GM21515 (cell line): ENCODE measurements at regions not wholly inside any gene's neighbourhood (a gene's known extent, or its start where the extent isn't known, plus 50 kb on each side); places are given as distances from the start of the nearest gene placed in this dataset.
"Not testable (repeated sequence)": the region's sequence is repeated elsewhere in the genome, so short reads cannot be mapped to it uniquely, and the experiment has no call there.

Experiments used
- ATAC-seq: cut with Tn5 transposase; IDR thresholded peaks from one replicate; pipeline ENCODE4 v1.9.1; 2021; ENCODE audit not compliant: unreplicated experiment

- no peak for ATAC-seq
These were observed 600.3 kb downstream of the CCDC85A start for GRCh38 chr2:56784046-56784445.

- no peak for ATAC-seq
These were observed 617.4 kb downstream of the CCDC85A start for GRCh38 chr2:56801214-56801613.

- no peak for ATAC-seq
These were observed 618.0 kb downstream of the CCDC85A start for GRCh38 chr2:56801770-56802169.

- ATAC-seq: no peak
These were observed 619.8 kb downstream of the CCDC85A start for GRCh38 chr2:56803596-56803995.

GRCh38 chr2:56806924-56807323 lies 623.1 kb downstream of the CCDC85A start:
- no peak for ATAC-seq

GRCh38 chr2:56807861-56808260 lies 624.1 kb downstream of the CCDC85A start:
- ATAC-seq: no peak

- ATAC-seq: no peak
These were observed 627.6 kb downstream of the CCDC85A start for GRCh38 chr2:56811401-56811800.

GRCh38 chr2:56812432-56812831 lies 628.6 kb downstream of the CCDC85A start:
- ATAC-seq: no peak

GRCh38 chr2:56813490-56813889 lies 629.7 kb downstream of the CCDC85A start:
- ATAC-seq: no peak

- no peak for ATAC-seq
These were observed 632.9 kb downstream of the CCDC85A start for GRCh38 chr2:56816666-56817065.

GRCh38 chr2:56831780-56832179 lies 648.0 kb downstream of the CCDC85A start:
- ATAC-seq: no peak

GRCh38 chr2:56834686-56835085 lies 650.9 kb downstream of the CCDC85A start:
- no peak for ATAC-seq

- not testable (repeated sequence) for ATAC-seq
These were observed 656.2 kb downstream of the CCDC85A start for GRCh38 chr2:56840009-56840408.

- no peak for ATAC-seq
These were observed 677.2 kb downstream of the CCDC85A start for GRCh38 chr2:56860991-56861390.

- no peak for ATAC-seq
These were observed 687.9 kb downstream of the CCDC85A start for GRCh38 chr2:56871644-56872043.

- ATAC-seq: no peak
These were observed 690.9 kb downstream of the CCDC85A start for GRCh38 chr2:56874717-56875116.

- ATAC-seq: no peak
These were observed 705.9 kb downstream of the CCDC85A start for GRCh38 chr2:56889738-56890137.

GRCh38 chr2:56892382-56892781 lies 708.6 kb downstream of the CCDC85A start:
- no peak for ATAC-seq

- no peak for ATAC-seq
These were observed 715.2 kb downstream of the CCDC85A start for GRCh38 chr2:56898986-56899385.

GRCh38 chr2:56912490-56912889 lies 728.7 kb downstream of the CCDC85A start:
- no peak for ATAC-seq

- ATAC-seq: no peak
These were observed 735.0 kb downstream of the CCDC85A start for GRCh38 chr2:56918790-56919189.

- ATAC-seq: no peak
These were observed 750.2 kb downstream of the CCDC85A start for GRCh38 chr2:56933976-56934375.

GRCh38 chr2:56934866-56935265 lies 751.1 kb downstream of the CCDC85A start:
- no peak for ATAC-seq

GRCh38 chr2:56940054-56940453 lies 756.3 kb downstream of the CCDC85A start:
- no peak for ATAC-seq
